HT1080 (cell line): ENCODE measurements at regions not wholly inside any gene's neighbourhood (a gene's known extent, or its start where the extent isn't known, plus 50 kb on each side); places are given as distances from the start of the nearest gene placed in this dataset.

Source experiments
- DNase-seq: peaks from one replicate; pipeline ENCODE4 v3.0.0-alpha.2; 2015; ENCODE audit warnings: low read depth

DNA sequence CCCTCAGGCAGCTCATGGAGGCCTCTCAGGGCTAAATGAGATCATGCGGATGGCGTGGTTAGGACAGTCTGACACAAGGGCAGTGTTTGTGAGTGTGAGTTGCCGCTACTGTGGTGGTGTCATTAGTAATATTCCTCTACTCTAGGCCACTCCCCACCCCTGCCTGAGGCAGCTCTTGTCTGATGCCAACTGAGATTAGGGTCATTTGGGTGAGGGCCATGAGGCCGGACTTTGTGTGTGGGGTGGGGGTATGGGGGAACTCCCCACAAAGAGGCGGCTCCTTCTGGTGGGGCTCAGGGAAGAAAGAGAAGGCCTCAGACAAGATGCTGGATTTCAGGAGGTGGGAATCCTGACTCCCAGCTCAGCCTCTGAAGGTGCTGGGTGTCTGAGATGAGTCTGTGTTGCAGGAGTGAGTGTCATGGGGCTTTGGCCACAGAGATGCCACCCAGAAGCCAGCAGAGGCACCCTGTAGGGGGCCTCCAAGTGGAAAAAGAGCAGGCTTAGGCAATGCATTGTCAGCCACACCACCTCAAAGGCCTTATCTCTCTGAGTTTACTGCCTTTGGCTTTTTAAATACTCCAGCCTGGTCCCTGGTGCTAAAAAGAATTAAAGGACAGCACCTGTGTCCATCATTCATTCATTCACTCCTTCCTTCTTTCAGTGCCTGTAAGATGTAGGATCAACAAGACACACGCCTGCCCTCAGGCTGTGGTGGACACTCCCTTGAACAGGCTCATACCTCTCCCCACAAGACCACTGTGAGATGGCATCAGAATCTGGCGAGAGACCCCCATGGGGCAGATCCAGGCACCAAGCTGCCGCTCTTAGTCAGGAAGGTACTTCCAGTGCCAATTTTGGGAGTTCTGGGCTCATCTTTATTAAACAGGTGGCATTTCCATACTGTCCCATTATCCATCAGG lies 175.2 kb downstream of the MRPL14 start:
- DNase-seq, result no peak

DNA sequence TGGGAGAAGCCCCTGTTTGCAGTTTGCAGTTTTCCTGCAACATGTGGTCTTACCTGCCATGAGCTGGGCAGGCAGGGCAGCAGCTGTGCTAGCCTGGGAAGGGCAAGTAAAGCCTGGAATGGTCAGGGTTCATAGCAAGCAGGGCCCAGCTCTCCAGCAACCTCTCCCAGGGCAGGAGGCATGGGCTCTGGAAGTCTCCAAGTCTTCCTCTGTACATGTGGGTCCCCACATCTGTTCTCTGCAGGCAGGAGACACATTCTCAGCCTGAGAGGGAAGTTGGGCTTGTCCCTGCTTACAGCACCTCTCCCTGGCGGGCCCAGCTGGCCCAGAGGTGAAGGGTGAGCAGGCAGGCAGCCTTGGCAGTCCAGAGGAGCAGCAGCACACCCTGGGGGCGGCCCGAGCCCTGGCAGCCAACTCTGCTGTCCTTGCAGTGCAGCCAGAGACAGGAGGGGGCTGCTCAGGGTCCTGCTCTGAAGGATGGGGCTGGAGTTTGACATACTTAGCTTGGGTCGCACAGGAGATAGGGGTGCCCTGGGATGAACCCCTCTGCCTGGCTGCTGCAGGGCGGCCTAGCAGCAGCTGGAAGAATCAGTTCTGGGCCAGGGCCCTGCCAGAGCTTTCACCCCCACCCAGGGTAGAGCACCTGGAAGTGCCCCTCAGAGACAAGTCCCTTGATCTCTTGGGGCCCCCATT lies 176.0 kb downstream of the MRPL14 start:
- peak; percentile 20 for DNase-seq

GRCh38 chr6:43950731-43951062 lies 176.6 kb downstream of the MRPL14 start:
- no peak for DNase-seq

DNA sequence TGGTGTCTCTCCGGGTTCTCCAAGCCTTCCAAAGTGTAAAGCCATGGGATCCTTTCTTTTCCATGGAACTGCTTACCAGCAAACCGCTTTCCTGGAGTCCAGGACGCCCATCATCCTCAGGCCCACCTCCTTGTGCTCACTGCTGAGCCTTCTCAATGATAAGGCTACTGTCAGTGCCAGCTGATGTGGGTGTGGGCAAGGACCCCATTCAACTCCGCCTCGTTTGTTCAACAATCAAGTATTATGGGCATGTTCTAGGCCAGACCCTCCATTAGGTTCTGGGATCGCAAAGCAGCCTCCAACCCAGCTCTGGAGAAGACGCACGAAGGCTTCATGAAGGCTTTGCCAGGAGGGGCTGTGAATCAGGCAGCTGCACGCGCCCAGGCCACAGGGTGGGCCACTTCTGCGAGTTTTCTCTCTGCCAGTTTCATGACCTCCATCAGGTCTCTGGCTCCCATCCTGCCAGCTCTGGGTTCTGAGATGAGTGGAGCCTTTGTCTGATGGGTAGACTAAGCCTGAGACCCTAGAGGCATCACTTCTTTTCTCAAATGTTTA lies 177.1 kb downstream of the MRPL14 start:
- DNase-seq, result no peak

- DNase-seq, result no peak
Observed at GRCh38 chr6:43949551-43949991, 177.7 kb downstream of the MRPL14 start.

- DNase-seq, result peak; percentile 57
Observed at GRCh38 chr6:43948527-43949485, 178.4 kb downstream of the MRPL14 start.

- no peak for DNase-seq
Observed at GRCh38 chr6:43947860-43948259, 177.8 kb downstream of the VEGFA start.

- no peak for DNase-seq
Observed at GRCh38 chr6:43946641-43947363, 176.8 kb downstream of the VEGFA start.

GRCh38 chr6:43945768-43946080 lies 175.7 kb downstream of the VEGFA start:
- DNase-seq, result peak; percentile 39

GRCh38 chr6:43944908-43945767 lies 175.1 kb downstream of the VEGFA start:
- no peak for DNase-seq

DNA sequence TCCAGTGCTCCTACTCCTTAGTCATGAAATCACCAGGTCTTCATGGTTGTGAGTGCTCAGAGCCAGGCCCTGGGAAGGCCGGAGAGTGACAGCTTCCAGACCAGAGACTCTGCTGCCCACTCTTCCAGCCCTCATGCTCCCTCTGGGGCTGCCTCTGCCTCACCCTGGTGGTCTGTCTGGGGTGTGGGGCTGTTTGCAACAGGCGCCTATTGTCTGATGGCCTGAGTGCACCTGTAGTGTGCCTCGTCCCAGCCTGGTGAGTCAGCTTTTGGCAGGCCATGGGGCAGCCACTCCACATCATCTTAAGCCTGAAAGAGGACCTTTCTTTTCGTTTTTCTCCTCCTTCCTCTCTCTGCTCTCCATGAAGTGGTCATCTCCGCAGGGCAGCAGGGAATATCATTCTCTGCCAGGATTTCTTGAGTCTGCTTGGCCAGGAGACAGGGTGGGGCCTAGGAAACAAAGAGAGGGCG lies 173.8 kb downstream of the VEGFA start:
- DNase-seq, result peak; percentile 79

DNA sequence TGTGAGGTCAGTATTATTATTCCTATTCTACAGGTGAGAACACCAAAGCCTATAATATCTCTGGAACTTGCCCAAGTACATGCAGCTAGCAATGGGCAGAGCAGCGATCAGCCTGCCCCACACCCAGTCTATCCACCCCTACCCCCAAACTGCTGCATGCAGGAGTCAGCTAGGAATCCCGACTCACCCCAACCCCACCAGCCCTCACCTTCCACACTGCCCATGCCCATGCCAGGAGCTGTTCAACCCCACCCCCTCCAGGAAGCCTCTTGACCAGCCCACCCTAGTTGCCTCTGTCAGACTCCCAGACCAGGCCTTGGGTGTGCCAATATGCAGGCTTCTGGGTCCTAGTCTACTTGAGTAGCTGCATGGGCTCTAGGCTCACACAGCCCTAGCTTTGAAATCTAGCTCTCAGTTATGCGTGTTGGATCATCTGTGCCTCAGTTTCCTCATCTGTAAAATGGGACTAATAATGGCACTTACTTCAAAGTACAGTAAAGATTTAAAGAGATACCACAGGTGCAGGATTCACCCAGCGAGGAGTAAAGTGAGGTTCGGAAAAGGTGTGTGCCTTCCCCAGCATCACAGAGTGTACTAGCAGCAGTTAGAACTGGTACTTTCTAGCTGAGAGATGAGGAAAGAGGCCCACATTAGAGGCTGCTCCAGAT lies 173.2 kb downstream of the VEGFA start:
- no peak for DNase-seq

GRCh38 chr6:43942616-43943015 lies 172.6 kb downstream of the VEGFA start:
- DNase-seq, result no peak

DNA sequence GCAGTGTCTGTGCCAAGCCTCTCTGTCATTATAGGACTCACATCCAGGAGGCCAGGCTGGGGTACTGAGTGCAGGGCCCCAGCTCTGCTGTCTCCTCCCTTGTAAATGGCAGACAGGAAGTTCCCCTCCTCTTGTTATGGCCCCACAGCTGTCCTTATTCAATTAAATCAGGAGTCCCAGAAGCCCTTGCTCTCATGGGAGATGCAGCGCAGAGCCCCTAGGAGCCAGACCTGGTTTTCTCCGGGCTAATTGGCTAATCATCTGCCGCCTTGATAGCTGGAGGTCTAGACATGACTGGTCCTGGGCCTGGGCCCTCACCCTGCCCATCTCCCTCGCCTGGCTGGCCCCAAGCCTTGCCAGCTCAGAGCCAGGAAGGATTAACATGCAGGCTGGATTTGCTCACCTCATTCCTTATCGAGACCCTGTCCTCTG lies 172.0 kb downstream of the VEGFA start:
- no peak for DNase-seq

DNA sequence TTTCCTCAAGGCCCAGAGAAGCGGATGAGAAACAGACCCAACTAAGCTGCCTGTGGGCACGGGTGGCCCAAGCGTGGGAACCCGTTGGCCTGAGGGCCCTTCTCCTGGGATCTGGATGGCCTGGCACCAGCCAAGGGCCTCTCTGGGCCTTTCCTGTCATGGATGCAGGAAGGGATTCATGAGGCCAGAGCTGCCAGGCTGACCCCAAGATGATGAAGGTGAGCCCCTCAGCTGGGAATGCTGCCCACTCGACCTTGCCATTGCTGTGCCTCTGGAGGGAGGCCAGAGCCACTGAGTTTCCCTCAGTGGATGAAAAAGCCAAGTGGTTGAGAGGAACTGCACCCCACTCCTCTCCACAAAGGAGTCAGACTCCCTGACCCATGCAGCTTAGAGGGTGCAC lies 171.2 kb downstream of the VEGFA start:
- DNase-seq, result no peak

GRCh38 chr6:43940393-43941087 lies 170.5 kb downstream of the VEGFA start:
- DNase-seq, result no peak

- no peak for DNase-seq
Observed at GRCh38 chr6:43940071-43940392, 170.0 kb downstream of the VEGFA start.

- DNase-seq, result no peak
Observed at GRCh38 chr6:43939281-43940070, 169.5 kb downstream of the VEGFA start.
